NCI-H226 (cell line): ENCODE measurements at regions not wholly inside any gene's neighbourhood (a gene's known extent, or its start where the extent isn't known, plus 50 kb on each side); places are given as distances from the start of the nearest gene placed in this dataset.
"Not testable (repeated sequence)": the region's sequence is repeated elsewhere in the genome, so short reads cannot be mapped to it uniquely, and the experiment has no call there.

Experiments used
- DNase-seq: peaks from one replicate; pipeline ENCODE4 v3.0.0-alpha.2; 2015

- no peak for DNase-seq
These were observed 499.5 kb upstream of the SPRY2 start for GRCh38 chr13:80840316-80840976.

DNA sequence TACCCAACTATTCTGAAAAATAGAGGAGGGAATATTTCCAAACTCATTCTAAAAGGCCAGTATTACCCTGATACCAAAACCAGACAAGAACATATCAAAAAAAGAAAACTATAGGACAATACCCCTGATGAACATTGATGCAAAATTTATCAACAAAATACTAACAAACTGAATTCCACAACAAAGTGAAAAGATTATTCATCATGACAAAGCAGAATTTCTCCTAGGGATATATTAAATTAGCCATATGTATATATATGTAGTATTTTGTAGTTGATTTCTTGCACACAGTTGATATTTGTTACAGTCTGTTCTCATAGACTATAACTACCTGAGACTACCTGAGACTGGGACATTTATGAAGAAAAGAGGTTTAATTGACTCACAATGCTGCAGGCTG is 495.0 kb upstream of the SPRY2 start:
- DNase-seq: no peak

DNA sequence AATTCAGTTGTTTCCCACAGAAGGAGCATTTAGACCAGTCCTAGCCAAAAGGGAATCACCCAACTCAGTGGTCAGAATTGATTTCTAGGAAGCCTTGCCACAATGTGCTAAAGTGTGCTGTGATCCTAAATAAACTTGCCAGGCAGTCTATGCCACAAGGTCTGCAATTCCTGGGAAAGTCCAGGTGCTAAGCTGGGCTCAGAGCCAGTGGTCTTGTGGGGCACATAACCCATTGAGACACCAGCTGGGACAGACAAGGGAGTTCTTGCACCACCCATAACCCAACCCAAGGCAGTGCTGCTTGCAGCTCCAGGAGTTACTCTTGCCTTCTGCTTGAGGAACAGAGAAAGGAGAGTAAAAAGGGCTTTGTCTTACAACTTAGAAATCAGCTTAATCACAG is 489.5 kb upstream of the SPRY2 start:
- no peak for DNase-seq

DNA sequence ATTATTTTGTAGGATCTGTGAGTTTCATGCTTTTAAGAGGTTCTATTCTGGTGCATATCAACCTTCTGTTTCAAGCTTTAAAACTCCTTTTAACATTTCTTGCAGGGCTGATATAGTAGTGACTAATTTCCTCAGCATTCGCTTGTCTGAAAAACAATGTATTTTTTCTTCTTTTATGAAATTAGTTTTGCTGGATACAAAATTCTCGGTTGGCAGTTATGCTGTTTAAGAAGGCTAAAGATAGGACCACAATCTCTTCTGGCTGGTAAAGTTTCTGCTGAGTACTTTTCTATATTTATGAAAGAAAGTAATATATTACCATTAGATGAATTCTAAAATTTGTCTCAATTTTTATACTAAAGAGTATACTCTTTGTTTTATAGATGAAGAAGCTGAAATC is 487.8 kb upstream of the SPRY2 start:
- DNase-seq: no peak

DNA sequence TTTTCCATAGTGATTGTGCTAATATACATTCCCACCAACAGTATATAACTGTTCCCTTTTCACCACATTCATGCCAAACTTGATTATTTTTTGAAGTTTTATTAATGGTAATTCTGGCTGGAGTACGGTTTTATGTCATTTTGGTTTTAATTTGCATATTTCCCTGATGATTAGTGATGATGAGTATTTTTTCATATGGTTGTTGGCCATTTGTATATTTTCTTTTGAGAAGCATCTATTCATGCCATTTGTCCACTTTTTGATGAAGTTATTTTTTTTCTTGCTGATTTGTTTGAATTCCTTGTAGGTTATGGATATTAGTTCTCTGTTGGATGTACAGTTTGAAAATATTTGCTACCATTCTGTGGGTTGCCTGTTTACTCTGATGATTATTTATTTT is 484.4 kb upstream of the SPRY2 start:
- DNase-seq: no peak

GRCh38 chr13:80824229-80824628 is 483.3 kb upstream of the SPRY2 start:
- DNase-seq: no peak

DNA sequence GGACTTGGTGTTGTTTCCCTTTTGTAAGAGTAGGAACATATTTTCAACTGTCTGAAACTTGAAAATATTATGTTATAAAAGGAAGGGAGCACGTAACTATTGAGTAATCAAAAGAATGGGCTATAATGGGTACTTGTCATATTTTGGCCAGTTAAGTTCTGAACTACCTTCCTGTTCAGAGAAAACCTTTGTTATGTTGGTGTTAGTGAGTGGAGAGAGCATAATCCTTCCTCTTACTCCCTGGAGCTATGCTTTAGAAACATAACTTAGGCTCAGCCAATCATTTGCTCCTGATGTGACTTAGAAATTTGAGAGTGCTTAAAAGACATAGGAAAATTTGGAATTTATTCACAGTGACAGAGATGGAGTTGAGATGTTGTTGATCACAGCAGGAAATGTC is 482.5 kb upstream of the SPRY2 start:
- no peak for DNase-seq

DNA sequence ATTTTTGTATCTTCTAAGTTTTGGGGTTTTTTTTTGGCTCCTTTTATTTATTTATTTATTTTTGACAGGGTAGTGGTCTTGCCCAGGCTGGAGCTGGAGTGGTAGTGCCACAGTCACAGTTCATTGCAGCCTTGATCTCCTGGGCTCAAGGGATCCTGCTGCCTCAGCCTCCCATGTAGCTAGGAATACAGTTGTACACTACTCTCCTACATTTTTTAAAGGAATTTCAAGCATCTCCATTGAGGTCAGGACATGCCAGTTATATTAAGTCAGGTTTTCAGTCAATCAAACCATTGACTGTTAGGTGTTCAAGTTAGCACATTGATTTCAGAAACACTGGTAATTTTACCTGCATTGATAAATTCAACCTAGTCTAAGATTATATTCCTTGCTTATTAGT is 480.5 kb upstream of the SPRY2 start:
- DNase-seq: peak; percentile 23

DNA sequence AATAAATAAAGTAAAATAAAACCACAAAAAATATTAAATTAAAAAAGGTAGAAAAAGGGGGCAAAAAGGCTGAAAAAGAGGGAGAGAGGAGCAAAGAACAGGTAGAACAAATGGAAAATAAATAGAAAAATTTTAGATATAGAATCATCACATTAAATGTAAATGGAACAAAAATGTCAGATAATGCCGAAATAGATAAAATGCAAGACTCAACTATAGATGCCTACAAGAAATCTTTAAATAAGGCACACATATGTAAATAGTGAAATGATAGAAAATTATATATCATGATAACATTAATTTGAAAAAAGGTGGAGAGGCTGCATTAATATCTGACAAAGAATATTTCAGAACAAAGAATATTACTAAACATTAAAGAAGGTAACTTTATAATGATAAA is 477.1 kb upstream of the SPRY2 start:
- DNase-seq: no peak

DNA sequence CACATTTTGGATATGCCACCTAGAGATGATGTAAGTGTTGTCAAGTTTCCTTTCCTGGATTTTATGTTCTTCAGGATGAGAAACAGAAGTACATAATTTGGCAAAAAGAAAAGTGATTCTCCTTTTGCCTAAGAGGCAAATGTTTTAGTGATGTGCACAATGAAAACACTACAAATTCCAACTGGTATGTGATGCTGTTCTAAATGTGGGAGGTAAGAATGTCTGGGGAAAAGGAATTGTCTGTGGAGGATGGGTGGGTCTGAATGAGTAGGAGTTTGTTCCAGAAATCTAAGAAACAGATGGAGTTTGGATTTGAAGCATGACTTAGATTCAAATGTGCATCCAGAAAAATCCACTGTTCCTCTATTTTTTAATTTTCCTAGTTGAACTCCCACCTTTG is 473.6 kb upstream of the SPRY2 start:
- DNase-seq: peak; percentile 39

GRCh38 chr13:80810294-80810693 is 469.4 kb upstream of the SPRY2 start:
- DNase-seq: not testable (repeated sequence)

- no peak for DNase-seq
These were observed 462.0 kb upstream of the SPRY2 start for GRCh38 chr13:80802946-80803345.

DNA sequence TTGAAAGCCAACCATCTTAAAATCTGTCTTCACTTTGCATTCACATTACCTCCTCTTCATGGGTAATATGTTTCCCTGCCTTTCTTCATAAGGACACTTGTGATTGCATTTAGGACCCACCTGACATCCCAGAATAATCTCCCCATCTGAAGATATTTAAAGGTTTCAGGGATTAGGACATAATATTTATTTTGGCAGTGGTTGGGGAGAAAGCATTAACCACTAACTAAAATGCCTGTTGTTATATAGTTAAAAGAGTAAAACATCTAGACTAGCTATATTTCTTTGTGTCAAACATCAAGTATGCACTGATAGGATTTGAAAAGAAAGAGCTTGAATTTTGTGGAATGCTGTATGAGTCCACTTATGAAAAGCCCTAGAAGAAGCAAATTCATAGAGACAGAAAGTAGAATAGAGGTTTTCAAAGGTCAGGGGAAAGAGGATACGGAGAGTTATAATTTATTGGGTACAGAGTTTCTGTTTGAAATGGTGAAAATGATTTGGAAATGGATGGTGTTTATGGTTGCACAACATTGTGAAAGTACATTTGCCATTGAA is 457.7 kb upstream of the SPRY2 start:
- DNase-seq: no peak

GRCh38 chr13:80787604-80788003 is 446.7 kb upstream of the SPRY2 start:
- DNase-seq: no peak

GRCh38 chr13:80783926-80784565 is 443.1 kb upstream of the SPRY2 start:
- no peak for DNase-seq

- DNase-seq: no peak
These were observed 441.5 kb upstream of the SPRY2 start for GRCh38 chr13:80782441-80782840.

GRCh38 chr13:80778297-80778696 is 437.4 kb upstream of the SPRY2 start:
- DNase-seq: no peak

- no peak for DNase-seq
These were observed 416.8 kb upstream of the SPRY2 start for GRCh38 chr13:80757694-80758093.

DNA sequence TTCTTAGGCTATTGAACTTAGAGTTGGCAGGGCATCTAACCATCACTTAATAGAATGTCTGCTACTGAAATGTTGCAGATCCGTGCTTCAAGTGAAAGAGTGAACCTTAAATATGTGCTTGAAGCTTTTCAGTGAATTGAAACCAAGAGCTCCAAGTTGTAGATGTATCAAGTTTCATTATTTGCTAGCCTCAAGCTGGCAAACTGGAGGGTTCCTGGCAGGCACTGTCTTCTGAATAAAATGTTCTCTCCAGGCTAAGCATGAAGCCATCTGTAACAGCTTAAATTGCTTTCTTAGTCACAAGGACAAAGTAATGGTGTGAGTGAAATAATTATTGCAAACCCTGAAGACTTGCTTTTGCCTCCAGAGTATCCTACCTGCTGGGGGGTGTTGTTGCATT is 415.0 kb upstream of the SPRY2 start:
- no peak for DNase-seq

- no peak for DNase-seq
These were observed 413.5 kb upstream of the SPRY2 start for GRCh38 chr13:80754441-80754840.

- DNase-seq: no peak
These were observed 412.9 kb upstream of the SPRY2 start for GRCh38 chr13:80753866-80754265.

- DNase-seq: no peak
These were observed 410.9 kb upstream of the SPRY2 start for GRCh38 chr13:80751854-80752253.

- DNase-seq: no peak
These were observed 403.4 kb upstream of the SPRY2 start for GRCh38 chr13:80744147-80744914.

DNA sequence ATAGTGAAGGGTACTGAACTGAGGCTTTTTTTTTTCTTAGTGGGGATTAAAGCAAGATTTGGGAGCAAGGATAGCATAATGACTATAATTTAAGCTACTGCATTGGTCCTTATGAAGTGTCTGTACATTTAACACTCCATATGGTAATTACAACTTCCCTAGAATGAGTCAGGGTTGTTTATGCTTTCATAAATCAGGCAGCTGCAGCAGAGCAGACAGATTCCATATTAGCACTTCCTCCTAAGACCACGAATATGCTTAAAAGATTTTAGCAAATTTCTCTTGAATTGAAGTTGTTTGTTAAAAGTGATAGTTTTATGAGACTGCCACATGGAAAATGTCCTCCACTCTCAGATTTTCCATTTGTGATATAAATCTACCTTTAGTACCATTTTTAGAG is 401.1 kb upstream of the SPRY2 start:
- no peak for DNase-seq
